IMR-90 (cell line): ENCODE measurements at regions not wholly inside any gene's neighbourhood (a gene's known extent, or its start where the extent isn't known, plus 50 kb on each side); places are given as distances from the start of the nearest gene placed in this dataset.

ENCODE experiments used
- ATAC-seq: fragments of 200-7000 bp; cut with Tn5 transposase; 2 replicates; pipeline ENCODE4 v1.9.1; 2020; ENCODE audit warnings: low read depth, mild to moderate bottlenecking, moderate library complexity
- BruUV-seq: library from RNA; stranded (reverse); fragments of 400-500 nt; replicated peaks from 2 replicates; lab custom pipeline; 2021; lab: Mats Ljungman, UMichigan
- CTCF ChIA-PET: fragments of 300-600 bp; formaldehyde crosslinking; extraction: SDS; loops from one replicate; lab custom pipeline; 2021; ENCODE audit warnings: antibody characterized with exemption; lab: Yijun Ruan, JAX
- POLR2A ChIA-PET: fragments of 300-600 bp; sonication (Branson Sonifier 250); formaldehyde crosslinking; loops from one replicate; lab custom pipeline; 2022; ENCODE audit warnings: antibody characterized with exemption; ENCODE audit not compliant: unreplicated experiment; lab: Charles Lee
- DNase-seq: peaks from one replicate; pipeline ENCODE4 v3.0.0; 2013
- H2AFZ ChIP-seq: replicated peaks from 2 replicates; pipeline ENCODE3; 2013; ENCODE audit warnings: low read length, mild to moderate bottlenecking; ENCODE audit not compliant: poor library complexity
- H2AK5ac ChIP-seq: 2 replicates; pipeline ENCODE4 v1.6.1; 2013; ENCODE audit warnings: low read depth, low read length, inconsistent platforms
- H2AK9ac ChIP-seq: replicated peaks from 2 replicates; pipeline ENCODE3; 2013; ENCODE audit warnings: mild to moderate bottlenecking, low read depth, low read length, moderate library complexity; ENCODE audit not compliant: poor library complexity
- H2BK120ac ChIP-seq: 2 replicates; pipeline ENCODE4 v1.6.1; 2013; ENCODE audit warnings: low read depth, low read length, inconsistent platforms
- H2BK15ac ChIP-seq: 3 replicates; pipeline ENCODE4 v1.6.1; 2013; ENCODE audit warnings: low read depth, low read length, inconsistent platforms
- H2BK20ac ChIP-seq: 2 replicates; pipeline ENCODE4 v1.6.1; 2013; ENCODE audit warnings: low read depth, mild to moderate bottlenecking, inconsistent platforms, low read length, moderate library complexity
- H2BK5ac ChIP-seq: 2 replicates; pipeline ENCODE4 v1.6.1; 2013; ENCODE audit warnings: mild to moderate bottlenecking, low read depth, low read length, inconsistent platforms; ENCODE audit not compliant: poor library complexity, severe bottlenecking
- H3K14ac ChIP-seq: replicated peaks from 2 replicates; pipeline ENCODE4 v1.6.1; 2013; ENCODE audit warnings: low read depth, low read length, inconsistent platforms
- H3K18ac ChIP-seq: 2 replicates; pipeline ENCODE4 v1.6.1; 2013; ENCODE audit warnings: low read depth, low read length, control low read depth
- H3K23ac ChIP-seq: 2 replicates; pipeline ENCODE4 v1.6.1; 2013; ENCODE audit warnings: low read depth, low read length, inconsistent platforms
- H3K27ac ChIP-seq: 2 replicates; pipeline ENCODE4 v1.5.1; 2013; ENCODE audit warnings: mild to moderate bottlenecking, control low read depth, low read length; ENCODE audit not compliant: insufficient read depth
- H3K27me3 ChIP-seq: 2 replicates; pipeline ENCODE4 v1.6.1; 2013; ENCODE audit warnings: low read length; ENCODE audit not compliant: control insufficient read depth, insufficient read depth
- H3K36me3 ChIP-seq: 2 replicates; pipeline ENCODE4 v1.6.1; 2013; ENCODE audit warnings: low read length, mixed read lengths; ENCODE audit not compliant: control insufficient read depth, insufficient read depth
- H3K4ac ChIP-seq: 2 replicates; pipeline ENCODE4 v1.6.1; 2013; ENCODE audit warnings: low read depth, low read length, inconsistent platforms
- H3K4me1 ChIP-seq: 2 replicates; pipeline ENCODE4 v1.6.1; 2013; ENCODE audit warnings: low read length, mixed read lengths; ENCODE audit not compliant: control insufficient read depth, insufficient read depth
- H3K4me2 ChIP-seq: 2 replicates; pipeline ENCODE4 v1.6.1; 2013; ENCODE audit warnings: low read depth, mild to moderate bottlenecking, control low read depth, low read length, moderate library complexity
- H3K4me3 ChIP-seq: 2 replicates; pipeline ENCODE4 v1.5.1; 2013; ENCODE audit warnings: low read depth, mild to moderate bottlenecking, control low read depth, low read length, moderate library complexity; ENCODE audit not compliant: insufficient read depth
- H3K56ac ChIP-seq: 2 replicates; pipeline ENCODE4 v1.6.1; 2013; ENCODE audit warnings: low read length, inconsistent platforms; ENCODE audit not compliant: insufficient read depth; ENCODE audit errors: extremely low read depth
- H3K79me1 ChIP-seq, 2 experiments: 2 replicates each; pipeline ENCODE4 v1.6.1; 2013; ENCODE audit warnings: low read length in 2 of 2, inconsistent platforms in 1 of 2, low read depth in 1 of 2
- H3K9ac ChIP-seq: 2 replicates; pipeline ENCODE4 v1.6.1; 2013; ENCODE audit warnings: low read depth, low read length, control low read depth
- H3K9me1 ChIP-seq: 2 replicates; pipeline ENCODE4 v1.6.1; 2013; ENCODE audit warnings: low read length, inconsistent platforms; ENCODE audit not compliant: insufficient read depth
- H3K9me3 ChIP-seq: 2 replicates; pipeline ENCODE4 v1.6.1; 2013; ENCODE audit warnings: low read length; ENCODE audit not compliant: control insufficient read depth, insufficient read depth
- H4K20me1 ChIP-seq: 2 replicates; pipeline ENCODE4 v1.6.1; 2013; ENCODE audit warnings: low read length, inconsistent platforms; ENCODE audit not compliant: insufficient read depth
- H4K5ac ChIP-seq: 2 replicates; pipeline ENCODE4 v1.6.1; 2013; ENCODE audit warnings: mild to moderate bottlenecking, low read depth, low read length, control low read depth
- H4K8ac ChIP-seq, 2 experiments: 2 replicates each; pipeline ENCODE4 v1.6.1; 2013; ENCODE audit warnings: low read depth in 2 of 2, low read length in 2 of 2, control low read depth in 1 of 2, inconsistent platforms in 1 of 2
- H4K91ac ChIP-seq: 2 replicates; pipeline ENCODE4 v1.6.1; 2013; ENCODE audit warnings: low read depth, low read length, inconsistent platforms; ENCODE audit not compliant: insufficient read depth
- BHLHE40 ChIP-seq: fragments of 150-350 bp; IDR thresholded peaks from 2 replicates; pipeline ENCODE4 v1.6.1; 2016; ENCODE audit warnings: mild to moderate bottlenecking, low read depth, low read length
- CEBPB ChIP-seq: IDR thresholded peaks from 2 replicates; pipeline ENCODE4 v1.6.1; 2012; ENCODE audit warnings: low read depth, low read length, improper control_type of control experiment
- CHD1 ChIP-seq: IDR thresholded peaks from 2 replicates; pipeline ENCODE4 v1.6.1; 2012; ENCODE audit warnings: low read depth, low read length, improper control_type of control experiment
- FOS ChIP-seq: fragments of 150-350 bp; IDR thresholded peaks from 2 replicates; pipeline ENCODE4 v1.6.1; 2016; ENCODE audit warnings: low read depth, low read length
- MAFK ChIP-seq: IDR thresholded peaks from 2 replicates; pipeline ENCODE4 v1.6.1; 2012; ENCODE audit warnings: low read depth, low read length, improper control_type of control experiment
- MAZ ChIP-seq: IDR thresholded peaks from 2 replicates; pipeline ENCODE4 v1.6.1; 2012; ENCODE audit warnings: low read depth, mild to moderate bottlenecking, low read length, improper control_type of control experiment, moderate library complexity, borderline replicate concordance
- MXI1 ChIP-seq: IDR thresholded peaks from 2 replicates; pipeline ENCODE4 v1.6.1; 2012; ENCODE audit warnings: low read depth, mild to moderate bottlenecking, low read length, moderate library complexity, borderline replicate concordance
- NFE2L2 ChIP-seq: fragments of 150-350 bp; IDR thresholded peaks from 2 replicates; pipeline ENCODE4 v1.6.1; 2016; ENCODE audit warnings: low read depth, mild to moderate bottlenecking, low read length
- POLR2A ChIP-seq: IDR thresholded peaks from 2 replicates; pipeline ENCODE4 v1.6.1; 2012; ENCODE audit warnings: mild to moderate bottlenecking, low read depth, low read length
- RAD21 ChIP-seq: IDR thresholded peaks from 2 replicates; pipeline ENCODE4 v1.6.1; 2012; ENCODE audit warnings: low read length, improper control_type of control experiment
- RCOR1 ChIP-seq: IDR thresholded peaks from 2 replicates; pipeline ENCODE4 v1.6.1; 2012; ENCODE audit warnings: mild to moderate bottlenecking, low read length, improper control_type of control experiment; ENCODE audit not compliant: insufficient replicate concordance
- RFX5 ChIP-seq: IDR thresholded peaks from 2 replicates; pipeline ENCODE4 v1.8.0; 2012; ENCODE audit warnings: low read depth, mild to moderate bottlenecking, low read length, moderate library complexity
- SMC3 ChIP-seq: fragments of 150-350 bp; IDR thresholded peaks from 2 replicates; pipeline ENCODE4 v1.6.1; 2016; ENCODE audit warnings: low read depth, mild to moderate bottlenecking, antibody characterized with exemption, low read length, moderate library complexity
- WGBS, 2 experiments: methylation state at CpG; one replicate each; pipeline versions ENCODE4 v1.1.5 to v1.1.7; 2013; ENCODE audit warnings: missing lambda C conversion rate in 2 of 2; ENCODE audit not compliant: insufficient read length in 1 of 2; ENCODE audit errors: extremely low coverage in 2 of 2; 5-methylcytosine and 5-hydroxymethylcytosine counted together
- dilution Hi-C: fragments of 300-500 bp; cut with HindIII; formaldehyde crosslinking; loops from one replicate; pipeline ENCODE4 v1.14.3; 2018; ENCODE audit warnings: low sequenced_read_pairs; ENCODE audit not compliant: unreplicated experiment
- in situ Hi-C: fragments of 300-500 bp; cut with MboI; formaldehyde crosslinking; loops from 3 replicates; pipeline ENCODE4 v1.14.3; 2019; ENCODE audit warnings: low sequenced_read_pairs, inconsistent platforms, mixed read lengths
- intact Hi-C: fragments of 100-400 bp; cut with micrococcal nuclease; formaldehyde crosslinking; loops from 2 replicates; pipeline ENCODE4 v1.10.0; 2022
- TF ChIP-seq, protein P1 (sequence below): fragments of 150-350 bp; IDR thresholded peaks from 2 replicates; pipeline ENCODE4 v1.6.1; 2016; ENCODE audit warnings: low read depth, mild to moderate bottlenecking, low read length, moderate library complexity, borderline replicate concordance
- TF ChIP-seq, protein P2 (sequence below): fragments of 150-350 bp; IDR thresholded peaks from 2 replicates; pipeline ENCODE4 v1.6.1; 2017; ENCODE audit warnings: mild to moderate bottlenecking, antibody characterized with exemption, low read length, low read depth
- TF ChIP-seq, protein P3 (sequence below): conservative IDR thresholded peaks from 2 replicates; pipeline ENCODE4 v1.5.1; 2012; ENCODE audit warnings: mild to moderate bottlenecking, low read depth, low read length, improper control_type of control experiment

DNA sequence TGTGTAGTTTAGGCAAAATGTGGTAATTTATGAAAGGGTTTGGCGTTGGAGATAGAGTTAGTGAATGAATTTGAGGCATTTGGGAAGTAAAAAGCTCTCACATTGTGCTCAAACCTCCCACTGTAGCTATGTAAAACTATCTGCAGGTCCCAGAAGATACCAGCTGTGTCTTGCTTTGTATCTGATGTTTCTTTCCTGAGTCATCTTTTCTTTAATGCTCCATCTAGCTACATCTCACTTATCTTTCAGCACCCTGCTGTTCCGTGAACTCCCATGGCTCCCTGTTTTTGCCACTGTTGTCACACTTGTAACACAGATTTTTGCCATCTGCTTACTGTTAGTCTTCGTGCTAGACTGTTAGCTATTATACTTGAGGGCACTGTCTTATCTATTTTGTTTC is 253.1 kb downstream of the NPR3 start:
- no CpG with 5 or more reads among the region's 3 CpGs for WGBS, 2 experiments
- H2AK5ac ChIP-seq = no peak overlapping the region
- H3K79me1 ChIP-seq = no peaks in the 10 kb centered on the region
- no peak overlapping the region for H3K18ac ChIP-seq
- H3K4ac ChIP-seq = no peak overlapping the region
- H3K4me2 ChIP-seq = peak overlapping the region; percentile 5; the same call in 1 of the 2 replicates
- H3K9ac ChIP-seq = no peak overlapping the region
- H4K8ac ChIP-seq = no peak overlapping the region
- dilution Hi-C loops = no loop called here
- no TSS peak for BruUV-seq
- DNase-seq (peak; percentile 59), ATAC-seq (peak; percentile 86)
- no peaks in the 10 kb centered on the region for H3K9me1 ChIP-seq
- no peaks in the 10 kb centered on the region for H3K9me3 ChIP-seq
- H2BK5ac ChIP-seq = no peak overlapping the region
- H3K56ac ChIP-seq = no peak overlapping the region
- ChIA-PET POLR2A (no interaction called here), CTCF (interaction anchor here (1.4 kb wide), 1 partner anchor 112 kb away, joined by 4 read pairs; no protein-coding TSS in a partner anchor)
- peaks cover 1% of the 10 kb centered on the region; the same call in 1 of the 2 replicates for H3K4me1 ChIP-seq
- TF ChIP-seq MAFK (no peak), RFX5 (no peak), RCOR1 (no peak), POLR2A (no peak), CHD1 (no peak), MXI1 (no peak), BHLHE40 (no peak), FOS (no peak), CEBPB (no peak), RAD21 (no peak), MAZ (no peak), NFE2L2 (no peak), SMC3 (no peak)
- TF ChIP-seq, protein P1, sequence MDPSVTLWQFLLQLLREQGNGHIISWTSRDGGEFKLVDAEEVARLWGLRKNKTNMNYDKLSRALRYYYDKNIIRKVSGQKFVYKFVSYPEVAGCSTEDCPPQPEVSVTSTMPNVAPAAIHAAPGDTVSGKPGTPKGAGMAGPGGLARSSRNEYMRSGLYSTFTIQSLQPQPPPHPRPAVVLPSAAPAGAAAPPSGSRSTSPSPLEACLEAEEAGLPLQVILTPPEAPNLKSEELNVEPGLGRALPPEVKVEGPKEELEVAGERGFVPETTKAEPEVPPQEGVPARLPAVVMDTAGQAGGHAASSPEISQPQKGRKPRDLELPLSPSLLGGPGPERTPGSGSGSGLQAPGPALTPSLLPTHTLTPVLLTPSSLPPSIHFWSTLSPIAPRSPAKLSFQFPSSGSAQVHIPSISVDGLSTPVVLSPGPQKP = no peak
- TF ChIP-seq, protein P2, sequence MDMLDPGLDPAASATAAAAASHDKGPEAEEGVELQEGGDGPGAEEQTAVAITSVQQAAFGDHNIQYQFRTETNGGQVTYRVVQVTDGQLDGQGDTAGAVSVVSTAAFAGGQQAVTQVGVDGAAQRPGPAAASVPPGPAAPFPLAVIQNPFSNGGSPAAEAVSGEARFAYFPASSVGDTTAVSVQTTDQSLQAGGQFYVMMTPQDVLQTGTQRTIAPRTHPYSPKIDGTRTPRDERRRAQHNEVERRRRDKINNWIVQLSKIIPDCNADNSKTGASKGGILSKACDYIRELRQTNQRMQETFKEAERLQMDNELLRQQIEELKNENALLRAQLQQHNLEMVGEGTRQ = no peak
- TF ChIP-seq, protein P3, sequence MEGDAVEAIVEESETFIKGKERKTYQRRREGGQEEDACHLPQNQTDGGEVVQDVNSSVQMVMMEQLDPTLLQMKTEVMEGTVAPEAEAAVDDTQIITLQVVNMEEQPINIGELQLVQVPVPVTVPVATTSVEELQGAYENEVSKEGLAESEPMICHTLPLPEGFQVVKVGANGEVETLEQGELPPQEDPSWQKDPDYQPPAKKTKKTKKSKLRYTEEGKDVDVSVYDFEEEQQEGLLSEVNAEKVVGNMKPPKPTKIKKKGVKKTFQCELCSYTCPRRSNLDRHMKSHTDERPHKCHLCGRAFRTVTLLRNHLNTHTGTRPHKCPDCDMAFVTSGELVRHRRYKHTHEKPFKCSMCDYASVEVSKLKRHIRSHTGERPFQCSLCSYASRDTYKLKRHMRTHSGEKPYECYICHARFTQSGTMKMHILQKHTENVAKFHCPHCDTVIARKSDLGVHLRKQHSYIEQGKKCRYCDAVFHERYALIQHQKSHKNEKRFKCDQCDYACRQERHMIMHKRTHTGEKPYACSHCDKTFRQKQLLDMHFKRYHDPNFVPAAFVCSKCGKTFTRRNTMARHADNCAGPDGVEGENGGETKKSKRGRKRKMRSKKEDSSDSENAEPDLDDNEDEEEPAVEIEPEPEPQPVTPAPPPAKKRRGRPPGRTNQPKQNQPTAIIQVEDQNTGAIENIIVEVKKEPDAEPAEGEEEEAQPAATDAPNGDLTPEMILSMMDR = no peak
- in situ Hi-C loops = no loop called here
- peak overlapping the region; percentile 68; the same call in 1 of the 2 replicates for H3K14ac ChIP-seq
- no peaks in the 10 kb centered on the region for H4K20me1 ChIP-seq
- H4K91ac ChIP-seq = no peak overlapping the region
- no peak overlapping the region for H2BK15ac ChIP-seq
- no peaks in the 10 kb centered on the region for H3K27me3 ChIP-seq
- H3K23ac ChIP-seq = no peak overlapping the region
- peak overlapping the region; percentile 64 for H2AFZ ChIP-seq
- no peak overlapping the region for H4K5ac ChIP-seq
- no peak overlapping the region for H3K4me3 ChIP-seq
- intact Hi-C loops = no loop called here
- H2BK20ac ChIP-seq = 0 out of 2 replicates have a peak overlapping the region, but pooled peaks have one; percentile 20
- no peak overlapping the region for H3K27ac ChIP-seq
- no peak overlapping the region for H2BK120ac ChIP-seq
- no peak overlapping the region for H2AK9ac ChIP-seq
- no peaks in the 10 kb centered on the region for H3K36me3 ChIP-seq
